NB4 (cell line): ENCODE measurements at regions not wholly inside any gene's neighbourhood (a gene's known extent, or its start where the extent isn't known, plus 50 kb on each side); places are given as distances from the start of the nearest gene placed in this dataset.

Experiments used
- CTCF ChIP-seq: IDR thresholded peaks from one replicate; pipeline ENCODE4 v1.5.1; 2012; ENCODE audit warnings: low read depth, low read length
- MAX ChIP-seq: IDR thresholded peaks from 2 replicates; pipeline ENCODE4 v1.6.1; 2011; ENCODE audit warnings: low read depth, low read length
- POLR2A ChIP-seq: IDR thresholded peaks from 2 replicates; pipeline ENCODE4 v1.6.1; 2011; ENCODE audit warnings: mild to moderate bottlenecking; ENCODE audit not compliant: insufficient read length; ENCODE audit errors: extremely low read depth

GRCh38 chr5:89690331-89690730 is 719.2 kb downstream of the CETN3 start:
- TF ChIP-seq POLR2A (no peak), CTCF (no peak), MAX (no peak)
